H1 (cell line): ENCODE measurements at regions not wholly inside any gene's neighbourhood (a gene's known extent, or its start where the extent isn't known, plus 50 kb on each side); places are given as distances from the start of the nearest gene placed in this dataset.

ENCODE experiments used
- ASH2L ChIP-seq: fragments of 200-600, 300-600 bp; sonication (generic); IDR thresholded peaks from one replicate; pipeline ENCODE4 v1.7.1; 2017; ENCODE audit warnings: low read length
- CEBPB ChIP-seq: IDR thresholded peaks from 2 replicates; pipeline ENCODE4 v1.6.1; 2012; ENCODE audit warnings: low read depth, low read length
- CHD7 ChIP-seq: fragments of 300-600 bp; sonication (generic); IDR thresholded peaks from 2 replicates; pipeline ENCODE4 v1.7.1; 2012; ENCODE audit warnings: low read length, moderate library complexity, mild to moderate bottlenecking, inconsistent platforms; ENCODE audit not compliant: insufficient replicate concordance
- E2F6 ChIP-seq: IDR thresholded peaks from 2 replicates; pipeline ENCODE4 v1.6.1; 2012; ENCODE audit warnings: inconsistent platforms
- GABPA ChIP-seq: IDR thresholded peaks from 2 replicates; pipeline ENCODE4 v1.6.1; 2011; ENCODE audit warnings: mild to moderate bottlenecking, low read length, moderate library complexity, borderline replicate concordance; ENCODE audit not compliant: insufficient read depth
- JUN ChIP-seq: IDR thresholded peaks from 2 replicates; pipeline ENCODE4 v1.6.1; 2011; ENCODE audit warnings: low read depth, mild to moderate bottlenecking, improper control_type of control experiment, low read length
- KDM5A ChIP-seq: fragments of 200-600 bp; IDR thresholded peaks from 2 replicates; pipeline ENCODE4 v1.7.1; 2012; ENCODE audit warnings: mild to moderate bottlenecking, low read length, inconsistent platforms, mixed read lengths
- POLR2A ChIP-seq, 2 experiments: IDR thresholded peaks; 1 replicate in 1 of 2; 2 replicates in 1 of 2; pipeline ENCODE4 v1.6.1; 2011; ENCODE audit warnings: low read depth in 2 of 2, low read length in 2 of 2, mild to moderate bottlenecking in 2 of 2; ENCODE audit errors: control extremely low read depth in 1 of 2
- RXRA ChIP-seq: IDR thresholded peaks from 2 replicates; pipeline ENCODE4 v1.6.1; 2011; ENCODE audit warnings: low read depth, mild to moderate bottlenecking, low read length, moderate library complexity; ENCODE audit not compliant: insufficient read depth
- SIRT6 ChIP-seq: IDR thresholded peaks from one replicate; pipeline ENCODE4 v1.7.1; 2012; ENCODE audit warnings: low read length, inconsistent platforms
- SIX5 ChIP-seq: IDR thresholded peaks from 2 replicates; pipeline ENCODE4 v1.6.1; 2011; ENCODE audit warnings: mild to moderate bottlenecking, low read depth, low read length
- TAF1 ChIP-seq: IDR thresholded peaks from 2 replicates; pipeline ENCODE4 v1.6.1; 2011; ENCODE audit warnings: mild to moderate bottlenecking, low read depth, low read length
- TEAD4 ChIP-seq: IDR thresholded peaks from 2 replicates; pipeline ENCODE4 v1.6.1; 2012; ENCODE audit warnings: low read depth, low read length, inconsistent platforms, mixed read lengths
- YY1 ChIP-seq: IDR thresholded peaks from 2 replicates; pipeline ENCODE4 v1.6.1; 2011; ENCODE audit warnings: low read depth, mild to moderate bottlenecking, low read length

DNA sequence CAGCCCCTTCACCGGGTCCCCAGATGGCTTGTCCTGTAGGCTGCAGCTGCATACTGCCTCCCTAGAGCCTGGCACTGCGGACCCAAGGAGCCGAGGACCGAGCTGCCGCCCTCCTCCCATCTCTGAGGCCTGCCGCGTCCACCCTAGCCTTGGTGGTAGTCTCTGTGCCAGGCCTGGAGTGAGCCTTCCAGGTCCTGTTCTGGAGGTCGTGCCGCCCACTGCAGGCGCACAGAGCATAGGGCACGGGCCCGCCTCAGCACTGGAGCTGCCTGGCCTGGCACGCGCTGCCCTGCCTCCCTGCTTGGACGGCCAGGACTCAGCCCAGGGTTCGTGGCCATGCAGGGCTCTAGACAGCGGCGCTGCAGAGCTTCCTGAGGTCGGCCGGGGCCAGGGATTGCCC, 239.5 kb downstream of the DCDC2C start (continued):
- TF ChIP-seq CHD7 (no peak), CEBPB (no peak), GABPA (no peak), SIX5 (no peak), KDM5A (no peak), RXRA (no peak), E2F6 (no peak), ASH2L (no peak), TAF1 (no peak), TEAD4 (no peak), YY1 (no peak), SIRT6 (no peak), POLR2A (IDR thresholded peaks at IDR 0.05; ENCODE audit: control extremely low read depth in 1 of 2, low read depth in 2 of 2, low read length in 2 of 2) (no peak), JUN (no peak)
